Stimulated activated CD8-positive, alpha-beta memory T cell treated with anti-CD3 and anti-CD28 coated beads, Interleukin-7, amount 100 ng/mL, for 1 hour (primary cell): ENCODE measurements at regions not wholly inside any gene's neighbourhood (a gene's known extent, or its start where the extent isn't known, plus 50 kb on each side); places are given as distances from the start of the nearest gene placed in this dataset.

Experiments used
- DNase-seq, 2 donors: peaks; one replicate each; pipeline ENCODE4 v3.0.0-alpha.2; 2020; ENCODE audit warnings: low read depth in 2 of 2

GRCh38 chr7:79872176-79872575 lies 262.5 kb upstream of the GNAI1 start:
- DNase-seq: no peak

DNA sequence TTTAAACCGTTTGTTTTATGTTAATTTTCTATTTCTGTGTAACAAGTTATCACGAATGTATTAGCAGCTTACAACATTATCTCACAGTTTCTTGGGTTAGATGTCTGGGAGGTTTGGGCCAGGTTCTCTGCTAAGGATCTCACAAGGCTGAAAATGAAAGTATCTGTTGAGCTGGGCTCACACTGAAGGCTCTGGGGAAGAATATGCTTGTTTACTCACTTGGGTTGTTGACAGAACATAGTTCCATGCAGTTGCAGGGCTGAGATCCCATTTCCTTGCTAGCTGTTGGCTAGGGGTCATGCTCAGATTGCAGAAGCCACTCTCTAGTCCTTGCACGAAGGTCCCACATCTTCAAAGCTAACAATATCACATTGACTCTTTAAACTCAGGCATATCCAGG lies 266.6 kb upstream of the GNAI1 start:
- DNase-seq: no peak

GRCh38 chr7:79862447-79863210 lies 272.0 kb upstream of the GNAI1 start:
- no peak for DNase-seq

GRCh38 chr7:79855172-79855571 lies 279.5 kb upstream of the GNAI1 start:
- DNase-seq: no peak

DNA sequence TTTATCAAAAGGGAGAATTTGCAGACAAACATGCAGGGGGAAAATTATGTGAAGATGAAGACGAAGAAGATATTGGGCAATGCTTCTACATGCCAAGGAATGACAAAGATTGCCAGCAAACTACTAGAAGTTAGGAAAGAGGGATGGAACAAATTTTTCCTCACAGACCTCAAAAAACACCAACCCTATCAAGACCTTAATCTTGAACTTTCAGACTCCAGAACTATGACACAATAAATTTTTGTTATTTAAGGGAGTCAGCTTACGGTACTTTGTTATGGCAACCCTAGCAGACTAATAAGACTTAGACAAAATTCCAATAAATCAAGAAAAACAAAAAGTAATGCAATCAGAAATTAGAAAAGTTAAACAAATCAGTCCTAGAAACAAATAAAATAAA lies 280.0 kb upstream of the GNAI1 start:
- DNase-seq: no peak

GRCh38 chr7:79837915-79838314 lies 296.7 kb upstream of the GNAI1 start:
- no peak for DNase-seq

DNA sequence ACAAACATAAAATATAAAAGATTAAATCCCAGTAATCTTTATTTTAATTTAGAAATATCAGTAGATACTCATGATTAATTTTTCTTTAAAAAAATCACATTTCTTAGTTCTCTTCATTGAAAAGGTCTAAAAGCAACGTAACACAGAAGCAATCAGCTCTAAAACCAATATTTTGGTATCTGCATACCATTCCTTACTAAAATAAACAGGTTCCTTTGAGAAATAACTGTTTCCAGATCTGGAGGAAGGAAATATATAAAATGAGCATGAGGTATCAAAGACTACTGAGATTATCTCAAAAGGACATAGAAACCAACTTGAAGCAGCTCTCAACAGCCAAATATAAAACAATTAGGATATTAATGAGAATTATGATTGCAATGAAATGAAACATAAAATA lies 301.0 kb upstream of the GNAI1 start:
- no peak for DNase-seq

DNA sequence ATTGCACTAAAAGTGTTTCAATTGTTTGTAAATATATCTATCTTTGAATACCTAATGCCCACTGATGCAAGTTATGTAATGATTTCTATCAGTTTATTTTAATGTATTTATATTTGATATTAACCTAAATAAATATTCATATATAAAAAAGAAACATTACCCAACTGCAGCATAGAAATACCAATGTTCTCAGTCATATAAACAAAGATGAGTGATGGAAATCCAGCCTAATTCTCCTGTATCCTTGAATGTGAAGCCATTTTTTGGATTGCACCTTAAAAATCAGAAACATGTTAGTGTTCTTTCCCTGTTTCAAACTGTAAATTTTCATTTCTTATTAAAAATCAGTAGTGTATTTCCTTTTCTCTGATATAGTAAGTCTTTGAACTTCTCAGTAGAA lies 305.8 kb upstream of the GNAI1 start:
- no peak for DNase-seq

DNA sequence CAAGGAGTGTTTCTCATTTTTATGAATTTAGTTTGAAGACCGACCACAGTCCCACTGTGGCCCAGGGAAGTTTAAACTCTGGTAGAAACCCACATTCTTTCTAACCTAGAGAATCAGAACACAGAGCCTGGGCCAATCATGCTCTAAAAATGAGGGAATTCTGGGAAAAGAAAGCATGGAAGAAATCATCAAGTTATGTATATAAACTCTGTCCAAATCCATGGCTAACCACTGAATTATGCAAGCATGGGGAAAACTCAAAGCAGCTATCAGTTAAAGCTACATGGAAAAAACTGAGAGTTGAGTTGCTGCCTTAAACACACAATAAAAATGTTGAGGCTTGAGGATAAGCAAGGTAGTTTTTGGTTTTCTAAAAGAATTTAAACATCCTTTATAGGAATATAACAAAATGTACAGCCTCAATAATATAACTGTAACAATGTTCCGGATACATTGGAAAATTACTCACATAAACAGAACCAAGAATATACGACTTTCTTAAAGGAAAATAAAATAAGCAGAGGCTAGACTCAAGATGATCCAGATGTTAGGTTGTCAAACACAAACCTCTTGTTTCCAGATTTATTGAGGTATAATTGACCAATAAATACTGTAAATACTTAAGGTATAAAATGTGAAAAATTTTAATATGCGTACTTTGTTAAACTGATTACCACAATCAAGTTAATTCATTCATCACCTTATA lies 311.2 kb upstream of the GNAI1 start:
- no peak for DNase-seq

DNA sequence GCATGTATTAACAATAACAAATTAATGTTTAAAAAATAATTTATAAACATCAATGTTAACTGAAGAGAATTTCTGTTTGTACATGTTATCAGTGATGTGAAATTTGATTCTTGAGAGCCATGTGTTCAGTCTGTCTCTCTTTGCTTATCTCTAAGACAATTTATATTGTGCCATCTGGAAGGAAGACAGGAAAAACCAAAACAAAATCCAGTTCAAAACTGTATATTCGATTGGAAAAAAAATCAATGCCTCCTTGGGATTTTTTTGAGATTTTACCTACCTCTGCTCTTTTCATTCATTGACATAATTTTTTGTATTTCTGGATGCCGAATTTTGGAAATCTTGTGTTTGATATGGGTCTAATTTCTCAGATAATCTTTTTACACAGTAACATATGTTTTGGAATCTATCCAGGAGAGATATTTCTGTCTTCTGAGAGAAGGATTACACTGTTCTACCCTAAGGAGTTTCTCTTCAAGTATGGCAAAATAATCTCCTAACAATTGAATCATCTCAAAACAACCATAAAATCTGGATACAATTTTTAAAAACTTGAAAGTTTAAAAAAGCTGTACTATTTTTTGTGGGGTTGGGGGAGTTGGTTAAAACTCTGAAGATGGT lies 311.9 kb upstream of the GNAI1 start:
- DNase-seq: no peak

GRCh38 chr7:79820387-79820786 lies 314.2 kb upstream of the GNAI1 start:
- DNase-seq: no peak

DNA sequence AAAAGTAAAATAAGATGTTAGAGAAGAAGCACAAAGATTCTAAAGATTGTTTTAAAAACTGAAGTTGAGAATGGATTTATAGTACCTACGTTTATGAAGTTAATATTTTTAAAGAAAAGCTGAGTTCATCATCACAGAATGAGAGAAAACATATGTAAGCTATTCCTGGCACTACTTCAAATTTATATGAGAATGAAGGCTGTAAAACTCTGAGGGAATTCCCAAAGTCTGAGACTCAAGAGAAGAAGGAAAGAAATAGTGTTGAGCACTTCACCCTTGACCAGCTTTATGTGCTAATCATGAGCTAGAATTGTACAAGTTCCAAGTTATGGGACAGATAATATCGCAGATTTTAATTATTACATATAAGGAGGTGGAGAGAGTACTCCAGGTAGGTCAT lies 323.7 kb upstream of the GNAI1 start:
- no peak for DNase-seq

GRCh38 chr7:79806161-79806734 lies 328.4 kb upstream of the GNAI1 start:
- no peak for DNase-seq

DNA sequence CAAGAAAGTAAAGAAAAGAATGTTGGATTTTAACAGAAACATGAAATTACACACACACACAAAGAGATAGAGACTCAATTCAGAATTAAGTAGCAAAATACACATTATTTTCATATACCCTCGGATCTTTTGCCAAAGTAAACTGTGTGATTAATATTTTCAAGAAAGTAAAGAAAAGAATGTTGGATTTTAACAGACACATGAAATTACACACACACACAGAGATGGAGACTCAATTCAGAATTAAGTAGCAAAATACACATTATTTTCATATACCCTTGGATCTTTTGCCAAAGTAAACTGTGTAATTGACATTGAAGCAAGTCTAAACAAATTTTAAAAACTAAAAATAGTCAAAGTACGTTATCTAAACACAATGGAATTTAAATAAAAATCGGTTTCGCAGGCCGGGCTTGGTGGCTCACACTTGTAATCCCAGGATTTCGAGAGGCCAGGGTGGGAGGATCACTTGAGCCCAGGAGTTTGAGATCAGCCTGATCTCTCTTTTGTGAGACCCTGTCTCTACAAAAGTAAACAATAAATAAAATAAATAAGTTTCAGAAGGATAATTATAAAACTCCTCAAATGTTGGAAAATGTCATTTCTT lies 337.3 kb upstream of the MAGI2 start:
- DNase-seq: no peak

GRCh38 chr7:79789584-79790345 lies 336.3 kb upstream of the MAGI2 start:
- DNase-seq: no peak

DNA sequence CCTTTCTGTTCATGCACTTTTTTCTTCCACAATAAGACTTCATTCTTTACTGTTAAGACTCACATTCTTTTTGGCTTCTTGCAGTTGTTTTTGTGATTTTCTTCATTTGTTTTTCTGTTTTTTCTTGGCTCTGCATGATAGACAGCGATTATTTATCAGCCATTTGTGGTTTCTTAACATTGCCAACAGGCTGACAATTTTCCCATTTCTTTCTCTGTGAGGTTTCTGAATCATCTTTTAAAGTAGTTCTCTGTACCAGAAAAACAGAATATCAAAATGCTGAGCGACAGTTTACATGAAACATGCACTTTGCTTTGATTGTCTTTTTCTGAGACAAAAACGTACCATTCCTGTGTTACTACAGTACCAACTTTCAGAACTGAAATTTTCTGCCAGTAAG lies 334.2 kb upstream of the MAGI2 start:
- DNase-seq: no peak

DNA sequence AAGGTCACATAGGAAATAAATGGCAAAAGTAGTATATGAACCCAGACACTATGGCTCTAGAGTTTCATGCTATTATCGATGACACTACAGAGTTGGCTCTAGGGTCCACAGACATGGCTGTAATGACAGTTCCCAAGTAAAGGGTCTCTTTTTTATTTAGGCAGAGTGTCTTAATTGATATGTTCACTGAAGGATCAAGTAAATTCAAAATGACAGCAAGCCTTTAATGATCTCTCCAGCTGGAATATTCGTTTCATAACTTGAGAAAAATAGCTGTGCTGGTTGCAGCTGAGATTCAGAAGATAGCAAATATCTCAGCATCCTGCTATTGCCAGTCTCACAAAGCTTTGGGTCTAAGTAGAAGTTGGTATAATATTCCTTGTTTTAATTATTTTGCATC lies 333.6 kb upstream of the MAGI2 start:
- DNase-seq: no peak

GRCh38 chr7:79786187-79786586 lies 332.7 kb upstream of the MAGI2 start:
- no peak for DNase-seq

DNA sequence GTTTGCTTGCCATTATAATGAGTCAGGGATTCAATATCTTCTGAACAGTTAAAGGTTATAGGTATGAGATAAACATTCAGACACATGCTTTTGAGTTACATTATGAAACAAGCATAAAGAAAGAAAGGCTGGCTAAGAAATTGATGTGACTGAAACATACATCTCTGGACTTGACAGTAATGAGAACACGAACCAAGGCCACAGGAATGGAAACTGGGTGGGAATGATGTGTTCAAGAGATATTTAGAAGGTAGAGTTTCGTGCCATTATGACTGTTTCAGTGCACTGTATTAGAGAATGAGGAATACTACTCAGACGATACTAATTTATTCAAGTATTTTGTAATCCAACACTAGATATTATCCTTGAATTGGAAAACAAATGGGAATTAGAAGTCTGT lies 332.1 kb upstream of the MAGI2 start:
- no peak for DNase-seq

DNA sequence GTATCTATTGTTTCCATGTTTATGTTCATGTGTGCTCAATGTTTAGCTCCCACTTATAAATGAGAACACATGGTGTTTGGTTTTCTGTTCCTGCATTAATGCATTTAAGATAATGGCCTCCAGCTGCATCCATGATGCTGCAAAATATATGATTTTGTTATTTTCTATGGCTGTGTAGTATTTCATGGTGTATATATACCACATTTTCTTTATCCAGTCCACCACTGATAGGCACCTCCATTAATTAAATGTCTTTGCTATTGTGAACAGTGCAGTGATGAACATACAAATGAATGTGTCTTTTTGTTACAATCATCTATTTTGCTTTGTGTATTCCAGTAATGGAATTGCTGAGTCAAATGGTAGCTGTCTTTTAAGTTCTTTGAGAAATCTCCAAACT lies 329.4 kb upstream of the MAGI2 start:
- DNase-seq: no peak

- no peak for DNase-seq
Observed at GRCh38 chr7:79782256-79782655, 328.8 kb upstream of the MAGI2 start.

- no peak for DNase-seq
Observed at GRCh38 chr7:79781716-79782115, 328.2 kb upstream of the MAGI2 start.
